ENCODE measurements at regions not wholly inside any gene's neighbourhood (a gene's known extent, or its start where the extent isn't known, plus 50 kb on each side); places are given as distances from the start of the nearest gene placed in this dataset.

DNA sequence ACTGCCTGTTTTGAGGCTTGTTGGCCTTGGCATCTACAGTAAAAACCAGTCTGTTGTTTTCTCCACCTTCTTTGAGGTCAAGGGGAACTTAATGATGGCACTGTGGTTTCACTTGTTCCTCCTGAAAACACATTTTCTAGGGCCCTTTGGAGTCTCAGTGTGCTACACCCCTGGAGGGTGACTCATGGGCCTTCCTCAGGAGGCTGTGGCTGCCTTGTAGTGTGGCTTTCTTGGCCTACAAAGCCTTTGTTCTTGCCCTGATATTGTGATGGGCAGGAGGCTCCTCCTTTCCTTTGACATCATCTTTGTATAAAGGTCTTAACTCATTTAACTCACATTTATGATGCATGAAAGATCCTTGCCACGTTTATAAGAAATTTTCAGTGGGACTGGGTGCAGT lies 56.3 kb upstream of the GPBP1 start:
- no peak for DNase-seq (ENCODE audit: low read depth, low spot score)
- H3K4me2 ChIP-seq (ENCODE audit: control insufficient read depth, extremely low read depth, insufficient read depth, low read depth, low read length) = no peak overlapping the region
- no peaks in the 10 kb centered on the region for H3K4me1 ChIP-seq (ENCODE audit: control insufficient read depth, extremely low read depth, insufficient read depth, low read length)
- no peak for TF ChIP-seq EZH2 (IDR thresholded peaks at IDR 0.05; ENCODE audit: low read length)
- TF ChIP-seq, protein P1, sequence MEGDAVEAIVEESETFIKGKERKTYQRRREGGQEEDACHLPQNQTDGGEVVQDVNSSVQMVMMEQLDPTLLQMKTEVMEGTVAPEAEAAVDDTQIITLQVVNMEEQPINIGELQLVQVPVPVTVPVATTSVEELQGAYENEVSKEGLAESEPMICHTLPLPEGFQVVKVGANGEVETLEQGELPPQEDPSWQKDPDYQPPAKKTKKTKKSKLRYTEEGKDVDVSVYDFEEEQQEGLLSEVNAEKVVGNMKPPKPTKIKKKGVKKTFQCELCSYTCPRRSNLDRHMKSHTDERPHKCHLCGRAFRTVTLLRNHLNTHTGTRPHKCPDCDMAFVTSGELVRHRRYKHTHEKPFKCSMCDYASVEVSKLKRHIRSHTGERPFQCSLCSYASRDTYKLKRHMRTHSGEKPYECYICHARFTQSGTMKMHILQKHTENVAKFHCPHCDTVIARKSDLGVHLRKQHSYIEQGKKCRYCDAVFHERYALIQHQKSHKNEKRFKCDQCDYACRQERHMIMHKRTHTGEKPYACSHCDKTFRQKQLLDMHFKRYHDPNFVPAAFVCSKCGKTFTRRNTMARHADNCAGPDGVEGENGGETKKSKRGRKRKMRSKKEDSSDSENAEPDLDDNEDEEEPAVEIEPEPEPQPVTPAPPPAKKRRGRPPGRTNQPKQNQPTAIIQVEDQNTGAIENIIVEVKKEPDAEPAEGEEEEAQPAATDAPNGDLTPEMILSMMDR (optimal IDR thresholded peaks at IDR 0.05 in 1 of 3, IDR thresholded peaks at IDR 0.05 in 1 of 3, conservative IDR thresholded peaks at IDR 0.05 in 1 of 3; ENCODE audit: extremely low read depth in 1 of 3, insufficient read depth in 2 of 3, low read length in 3 of 3) = no peak
- H3K27ac ChIP-seq (ENCODE audit: control insufficient read depth, insufficient read depth, low read length) = no peak overlapping the region
- H4K20me1 ChIP-seq (ENCODE audit: control insufficient read depth, extremely low read depth, insufficient read depth, low read length) = no peaks in the 10 kb centered on the region
- no peak for FAIRE-seq
- no peaks in the 10 kb centered on the region for H3K36me3 ChIP-seq (ENCODE audit: control insufficient read depth in 2 of 2, extremely low read depth in 1 of 2, insufficient read depth in 2 of 2, low read length in 2 of 2)
- no peak overlapping the region for H3K4me3 ChIP-seq (ENCODE audit: control insufficient read depth in 2 of 3, extremely low read depth in 1 of 3, insufficient read depth in 2 of 3, low read depth in 1 of 3, low read length in 3 of 3)
- dilution Hi-C loops (cut with MboI; ENCODE audit: extremely low pct_ligation_motif_present, low sequenced_read_pairs) = no loop called here
- no peaks in the 10 kb centered on the region for H3K79me2 ChIP-seq (ENCODE audit: control insufficient read depth, insufficient read depth, low read length)
- no peaks in the 10 kb centered on the region for H3K9me3 ChIP-seq (ENCODE audit: control insufficient read depth, low read depth, low read length)
- H3K9ac ChIP-seq (ENCODE audit: control insufficient read depth, extremely low read depth, insufficient read depth, low read length) = no peak overlapping the region
- no peaks in the 10 kb centered on the region for H3K27me3 ChIP-seq (ENCODE audit: control insufficient read depth, extremely low read depth, insufficient read depth, low read length)
- no peaks in the 10 kb centered on the region for H3K9me1 ChIP-seq (ENCODE audit: control insufficient read depth, extremely low read depth, insufficient read depth, low read length)
- no peak overlapping the region for H2AFZ ChIP-seq (ENCODE audit: control insufficient read depth, low read length)

DNA sequence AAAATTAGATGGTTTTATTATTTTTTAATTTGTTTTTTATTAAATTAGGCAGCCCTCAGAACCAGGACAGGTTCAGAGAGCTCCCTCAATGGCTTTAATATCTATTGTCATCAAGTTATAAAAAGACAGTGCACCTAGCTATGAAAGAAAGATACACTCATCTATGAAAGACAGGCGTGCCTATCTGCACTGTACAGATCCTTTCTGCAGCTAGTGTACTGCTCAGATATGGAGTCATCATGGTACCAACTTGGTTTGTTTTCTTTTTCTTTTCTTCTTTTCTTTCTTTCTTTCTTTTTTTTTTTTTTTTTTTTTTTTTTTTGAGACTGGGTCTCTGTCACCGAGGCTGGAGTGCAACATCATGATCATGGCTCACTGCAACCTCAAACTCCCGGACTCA lies 54.8 kb upstream of the GPBP1 start:
- no peak overlapping the region for H3K4me3 ChIP-seq (ENCODE audit: control insufficient read depth in 2 of 3, extremely low read depth in 1 of 3, insufficient read depth in 2 of 3, low read depth in 1 of 3, low read length in 3 of 3)
- FAIRE-seq = no peak
- dilution Hi-C loops (cut with MboI; ENCODE audit: extremely low pct_ligation_motif_present, low sequenced_read_pairs) = no loop called here

More for the DNA sequence above, 54.8 kb upstream of the GPBP1 start:
- no peaks in the 10 kb centered on the region for H3K9me1 ChIP-seq (ENCODE audit: control insufficient read depth, extremely low read depth, insufficient read depth, low read length)
- TF ChIP-seq EZH2 (IDR thresholded peaks at IDR 0.05; ENCODE audit: low read length) = no peak
- TF ChIP-seq, protein P1 (optimal IDR thresholded peaks at IDR 0.05 in 1 of 3, IDR thresholded peaks at IDR 0.05 in 1 of 3, conservative IDR thresholded peaks at IDR 0.05 in 1 of 3; ENCODE audit: extremely low read depth in 1 of 3, insufficient read depth in 2 of 3, low read length in 3 of 3) = no peak
- H3K9ac ChIP-seq (ENCODE audit: control insufficient read depth, extremely low read depth, insufficient read depth, low read length) = no peak overlapping the region
- no peak overlapping the region for H2AFZ ChIP-seq (ENCODE audit: control insufficient read depth, low read length)
- no peaks in the 10 kb centered on the region for H3K79me2 ChIP-seq (ENCODE audit: control insufficient read depth, insufficient read depth, low read length)
- DNase-seq (ENCODE audit: low read depth, low spot score) = no peak
- H4K20me1 ChIP-seq (ENCODE audit: control insufficient read depth, extremely low read depth, insufficient read depth, low read length) = no peaks in the 10 kb centered on the region
- H3K36me3 ChIP-seq (ENCODE audit: control insufficient read depth in 2 of 2, extremely low read depth in 1 of 2, insufficient read depth in 2 of 2, low read length in 2 of 2) = no peaks in the 10 kb centered on the region
- H3K27ac ChIP-seq (ENCODE audit: control insufficient read depth, insufficient read depth, low read length) = no peak overlapping the region
- no peak overlapping the region for H3K4me2 ChIP-seq (ENCODE audit: control insufficient read depth, extremely low read depth, insufficient read depth, low read depth, low read length)
- H3K27me3 ChIP-seq (ENCODE audit: control insufficient read depth, extremely low read depth, insufficient read depth, low read length) = no peaks in the 10 kb centered on the region
- no peaks in the 10 kb centered on the region for H3K4me1 ChIP-seq (ENCODE audit: control insufficient read depth, extremely low read depth, insufficient read depth, low read length)
- H3K9me3 ChIP-seq (ENCODE audit: control insufficient read depth, low read depth, low read length) = no peaks in the 10 kb centered on the region
